Psoas muscle (tissue), 7 donors: ENCODE measurements at regions not wholly inside any gene's neighbourhood (a gene's known extent, or its start where the extent isn't known, plus 50 kb on each side); places are given as distances from the start of the nearest gene placed in this dataset.

Experiments
- ATAC-seq, 4 donors: fragments of 200-7000 bp; cut with Tn5 transposase; one replicate each; pipeline ENCODE4 v1.9.1; 2020; ENCODE audit warnings: moderate library complexity in 3 of 4, mild to moderate bottlenecking in 2 of 4
- DNase-seq, 2 donors: peaks; one replicate each; pipeline ENCODE4 v3.0.0-alpha.2; 2020
- H3K27ac ChIP-seq: fragments of 200-600 bp; one replicate; pipeline ENCODE4 v1.8.0; 2022
- H3K27me3 ChIP-seq, 3 donors: fragments of 200-600 bp in 1 of 3; one replicate each; pipeline versions ENCODE4 v1.6.1 to v1.8.0; 2013 to 2022; ENCODE audit warnings: low read length in 2 of 3, mild to moderate bottlenecking in 2 of 3, moderate library complexity in 1 of 3; ENCODE audit not compliant: insufficient read depth in 3 of 3
- H3K36me3 ChIP-seq, 2 donors: fragments of 200-600 bp in 1 of 2; one replicate each; pipeline versions ENCODE4 v1.6.1 to v1.8.0; 2013 to 2022; ENCODE audit warnings: low read depth in 1 of 2, mild to moderate bottlenecking in 1 of 2, moderate library complexity in 1 of 2; ENCODE audit not compliant: insufficient read depth in 1 of 2
- H3K4me1 ChIP-seq: fragments of 200-600 bp; one replicate; pipeline ENCODE4 v1.8.0; 2022
- H3K4me3 ChIP-seq: fragments of 200-600 bp; one replicate; pipeline ENCODE4 v1.8.0; 2022; ENCODE audit warnings: mild to moderate bottlenecking
- H3K9me3 ChIP-seq: fragments of 200-600 bp; one replicate; pipeline ENCODE4 v1.8.0; 2022
- CTCF ChIP-seq: fragments of 200-600 bp; IDR thresholded peaks from one replicate; pipeline ENCODE4 v1.8.0; 2022; ENCODE audit warnings: antibody characterized with exemption
- WGBS, 3 donors: extraction: QIAGEN DNeasy Blood & Tissue Kit; methylation state at CpG; one replicate each; pipeline versions ENCODE4 v1.1.6 to v1.1.7; 2013; 5-methylcytosine and 5-hydroxymethylcytosine counted together
- intact Hi-C, 2 donors: fragments of 100-400 bp; cut with DNase I; formaldehyde crosslinking; loops; one replicate each; pipeline versions ENCODE4 v1.11.0 to v1.14.2; 2022
- donor health status: healthy with polysubstance abuse.
- donor health status: DM: no; HTN: no; CAD: no; lungs with moderate emphysema.
- donor health status: Bipolar disorder and iron deficiency.
- donor health status: healthy.
- donor health status: DM: yes; HTN: yes; CAD: no.
- donor health status: DM: no; HTN: no; CAD: no.
- donor health status: DM: yes; HTN: yes; CAD: no.

GRCh38 chr4:10925996-10926395, 241.4 kb upstream of the CLNK start:
- intact Hi-C loops = no loop called here

GRCh38 chr4:10924274-10924673, 239.7 kb upstream of the CLNK start:
- H3K36me3 ChIP-seq = no peaks in the 10 kb centered on the region
- H3K27ac ChIP-seq = no peak overlapping the region
- no peak for DNase-seq
- WGBS, 3 donors = 60 to 68% (median 61%) methylated on average over 3 of the region's 3 CpGs
- TF ChIP-seq CTCF = no peak
- intact Hi-C loops = no loop called here
- H3K9me3 ChIP-seq = no peaks in the 10 kb centered on the region
- no peaks in the 10 kb centered on the region for H3K27me3 ChIP-seq
- ATAC-seq = no peak
- H3K4me1 ChIP-seq = no peaks in the 10 kb centered on the region
- H3K4me3 ChIP-seq = no peak overlapping the region

More at GRCh38 chr4:10925996-10926395, 241.4 kb upstream of the CLNK start:
- Histone ChIP-seq H3K36me3 (no peaks in the 10 kb centered on the region), H3K9me3 (no peaks in the 10 kb centered on the region), H3K27ac (no peak overlapping the region), H3K27me3 (no peaks in the 10 kb centered on the region), H3K4me3 (no peak overlapping the region), H3K4me1 (no peaks in the 10 kb centered on the region)
- WGBS, 3 donors = 69 to 76% (median 74%) methylated on average over 3 of the region's 3 CpGs
- no peak for ATAC-seq
- DNase-seq = no peak
- TF ChIP-seq CTCF = no peak

GRCh38 chr4:10917566-10917965, 233.0 kb upstream of the CLNK start:
- Histone ChIP-seq H3K36me3 (no peaks in the 10 kb centered on the region), H3K4me3 (no peak overlapping the region), H3K4me1 (no peaks in the 10 kb centered on the region), H3K27ac (no peak overlapping the region), H3K9me3 (no peaks in the 10 kb centered on the region), H3K27me3 (no peaks in the 10 kb centered on the region)
- intact Hi-C loops = no loop called here
- 41 to 44% (median 44%) methylated on average over 7 of the region's 7 CpGs for whole genome bisulfite sequencing, 3 donors
- ATAC-seq (no peak), DNase-seq (no peak)
- no peak for TF ChIP-seq CTCF

- Histone ChIP-seq H3K4me1 (no peaks in the 10 kb centered on the region), H3K4me3 (no peak overlapping the region), H3K27me3 (no peaks in the 10 kb centered on the region), H3K9me3 (peaks cover 3% of the 10 kb centered on the region), H3K27ac (no peak overlapping the region), H3K36me3 (no peaks in the 10 kb centered on the region)
- intact Hi-C loops = no loop called here
- WGBS, 3 donors = 84 to 88% (median 87%) methylated on average over 5 of the region's 5 CpGs
- TF ChIP-seq CTCF = no peak
- DNase-seq (no peak), ATAC-seq (no peak)
These were observed 213.5 kb upstream of the CLNK start for GRCh38 chr4:10898072-10898471.

- ATAC-seq = no peak
- Histone ChIP-seq H3K4me1 (no peaks in the 10 kb centered on the region), H3K36me3 (no peaks in the 10 kb centered on the region), H3K27ac (no peak overlapping the region), H3K4me3 (no peak overlapping the region), H3K9me3 (peaks cover 3% of the 10 kb centered on the region), H3K27me3 (no peaks in the 10 kb centered on the region)
- intact Hi-C loops = no loop called here
- 52 to 66% (median 53%) methylated on average over 5 of the region's 5 CpGs for WGBS, 3 donors
- no peak for DNase-seq
- TF ChIP-seq CTCF = no peak
These were observed 212.5 kb upstream of the CLNK start for GRCh38 chr4:10897076-10897475.
